Epidermal melanocyte (primary cell): ENCODE measurements at regions not wholly inside any gene's neighbourhood (a gene's known extent, or its start where the extent isn't known, plus 50 kb on each side); places are given as distances from the start of the nearest gene placed in this dataset.

Experiments used
- DNase-seq: peaks from one replicate; pipeline ENCODE4 v3.0.0; 2011; ENCODE audit warnings: low spot score; ENCODE audit not compliant: insufficient read length

DNA sequence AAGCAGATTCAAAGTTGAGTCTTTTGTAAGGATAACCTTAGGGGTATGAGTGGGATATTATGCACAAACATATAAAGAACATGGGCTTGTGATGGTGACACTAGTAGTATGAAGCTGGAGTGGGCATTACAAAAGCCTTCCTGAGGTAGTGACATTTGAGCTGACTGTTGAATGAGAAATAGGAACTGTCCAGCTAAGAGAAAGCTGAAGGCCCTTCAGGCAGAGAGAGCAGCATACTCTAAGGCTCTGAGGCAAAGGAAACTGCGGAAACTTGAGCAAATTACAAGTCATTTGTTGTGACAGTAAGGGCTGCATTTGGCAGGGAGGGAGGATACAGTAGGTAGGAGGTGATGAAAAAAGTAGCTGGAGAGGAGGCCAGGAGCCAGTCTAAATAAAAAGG is 190.7 kb upstream of the CD96 start:
- DNase-seq = no peak

DNA sequence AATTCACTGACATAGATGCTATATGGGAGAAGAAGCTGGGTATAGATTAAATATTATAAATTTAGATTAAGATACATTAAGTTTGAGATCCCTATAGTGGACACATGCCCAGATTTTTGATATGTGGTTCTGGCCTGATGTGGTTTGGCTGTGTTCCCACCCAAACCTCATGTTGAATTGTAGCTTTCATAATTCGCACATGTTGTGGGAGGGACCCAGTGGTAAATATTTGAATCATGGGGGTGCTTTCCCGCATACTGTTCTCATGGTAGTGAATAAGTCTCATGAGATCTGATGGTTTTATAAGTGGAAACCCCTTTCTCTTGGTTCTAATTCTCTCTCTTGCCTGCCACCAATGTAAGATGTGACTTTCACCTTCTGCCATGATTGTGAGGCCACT is 189.4 kb upstream of the CD96 start:
- DNase-seq = no peak

DNA sequence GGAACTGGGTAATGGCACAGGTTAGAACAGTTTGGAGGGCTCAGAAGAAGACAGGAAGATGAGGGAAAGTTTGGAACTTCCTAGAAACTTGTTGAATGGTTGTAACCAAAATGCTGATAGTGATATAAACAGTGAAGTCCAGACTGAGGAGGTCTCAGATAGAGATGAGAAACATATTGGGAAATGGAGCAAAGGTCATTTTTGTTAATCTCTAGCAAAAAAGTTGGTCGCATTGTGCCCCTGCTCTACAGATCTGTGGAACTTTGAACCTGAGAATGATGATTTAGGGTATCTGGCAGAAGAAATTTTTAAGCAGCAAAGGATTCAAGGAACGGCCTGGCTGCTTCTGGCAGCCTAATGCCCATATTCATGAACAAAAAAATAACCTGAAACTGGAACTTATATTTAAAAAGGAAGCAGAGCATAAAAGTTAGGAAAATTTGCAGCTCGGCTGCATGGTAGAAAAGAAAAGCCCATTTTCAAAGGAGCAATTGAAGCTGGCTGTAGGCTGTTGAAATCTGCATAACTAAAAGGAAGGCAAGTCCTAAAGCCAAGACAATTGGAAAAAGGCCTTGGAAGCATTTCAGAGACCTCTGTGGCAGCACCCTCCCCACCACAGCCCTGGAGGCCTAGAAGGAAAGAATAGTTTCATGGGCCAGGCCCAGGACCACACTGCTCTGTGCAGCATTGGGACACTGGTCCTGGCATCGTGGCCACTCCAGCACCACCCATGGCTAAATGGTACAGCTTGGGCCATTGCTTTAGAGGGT is 182.6 kb upstream of the CD96 start:
- no peak for DNase-seq

DNA sequence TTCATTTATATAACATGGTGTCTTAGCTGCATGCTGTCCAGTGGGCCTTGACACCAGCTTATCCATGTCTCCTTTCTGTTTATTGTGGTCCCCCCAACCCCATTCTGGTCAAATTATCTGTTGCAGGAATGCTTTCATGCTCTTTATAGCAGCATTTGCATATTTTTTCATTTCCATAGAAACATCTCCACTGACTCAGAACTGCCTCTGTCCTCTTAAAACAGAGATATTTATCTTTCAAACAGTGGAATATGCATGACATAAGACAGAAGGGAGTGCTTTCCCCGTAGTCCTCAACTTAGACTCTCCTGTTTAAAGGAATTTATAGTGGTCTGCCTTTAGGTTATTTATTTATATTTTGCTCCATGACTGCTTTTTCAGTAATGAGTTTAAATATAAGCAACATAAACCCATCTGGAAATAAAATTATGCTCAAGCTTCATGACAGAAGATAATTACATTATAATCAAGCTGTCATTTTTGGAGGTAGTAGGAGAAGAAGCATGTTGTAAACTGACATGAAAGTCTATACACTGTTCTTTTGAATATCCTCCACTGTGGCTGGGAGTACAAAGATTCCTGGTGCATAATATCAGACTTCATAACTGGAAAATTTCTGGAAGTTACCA is 179.5 kb upstream of the CD96 start:
- no peak for DNase-seq

DNA sequence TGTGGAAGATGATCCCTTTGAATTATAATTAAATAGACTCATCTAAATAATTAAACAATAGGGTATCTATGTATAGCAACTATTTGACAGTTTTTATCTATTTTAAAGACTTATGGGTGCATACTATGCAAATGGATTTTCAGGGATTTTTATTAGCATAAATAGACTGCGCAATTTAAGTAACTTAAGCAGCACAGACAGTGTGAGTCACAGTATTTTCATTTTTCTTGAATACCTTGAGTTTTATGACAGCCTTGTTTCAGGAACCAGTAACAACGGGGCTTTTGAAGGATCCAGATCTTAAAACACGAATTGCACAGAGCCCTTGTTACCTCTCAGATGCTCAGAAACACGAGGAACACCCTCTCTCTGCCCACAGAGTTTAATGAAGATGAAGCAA is 175.5 kb upstream of the CD96 start:
- no peak for DNase-seq

DNA sequence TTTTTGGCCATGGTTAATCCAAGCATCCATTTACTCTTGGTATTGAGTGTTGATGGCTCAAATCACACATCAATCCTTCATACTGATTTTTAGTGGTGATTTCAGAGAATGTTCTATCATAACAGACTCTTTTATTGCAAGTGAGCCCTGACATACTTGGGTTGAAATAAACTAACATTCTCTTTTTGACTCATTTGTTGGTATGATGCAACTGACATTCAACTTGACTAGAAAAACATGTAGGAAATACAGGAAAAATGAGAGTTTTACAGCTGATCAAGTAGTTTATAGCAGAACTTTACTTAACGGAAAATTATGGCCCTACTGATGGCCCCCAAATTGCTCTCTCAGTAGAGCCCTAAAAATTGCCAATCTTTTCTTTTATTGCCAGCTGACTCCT is 173.9 kb upstream of the CD96 start:
- no peak for DNase-seq

DNA sequence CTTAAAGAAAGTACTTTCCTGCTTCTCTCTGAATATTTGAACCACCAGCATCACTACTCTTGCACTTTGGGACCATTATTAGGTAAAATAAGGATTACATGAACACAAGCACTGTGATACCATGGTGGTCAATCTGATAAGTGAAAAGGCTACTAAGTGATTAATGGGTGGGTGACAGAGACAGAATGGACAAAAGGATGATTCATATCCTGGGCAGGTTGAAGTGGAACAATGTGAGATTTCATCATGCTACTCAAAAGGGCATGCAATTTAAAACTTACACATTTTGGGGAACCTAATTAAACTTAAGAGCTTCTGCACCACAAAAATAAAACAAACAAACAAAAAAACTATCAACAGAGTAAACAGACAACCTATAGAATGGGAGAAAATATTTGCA is 172.0 kb upstream of the CD96 start:
- no peak for DNase-seq

DNA sequence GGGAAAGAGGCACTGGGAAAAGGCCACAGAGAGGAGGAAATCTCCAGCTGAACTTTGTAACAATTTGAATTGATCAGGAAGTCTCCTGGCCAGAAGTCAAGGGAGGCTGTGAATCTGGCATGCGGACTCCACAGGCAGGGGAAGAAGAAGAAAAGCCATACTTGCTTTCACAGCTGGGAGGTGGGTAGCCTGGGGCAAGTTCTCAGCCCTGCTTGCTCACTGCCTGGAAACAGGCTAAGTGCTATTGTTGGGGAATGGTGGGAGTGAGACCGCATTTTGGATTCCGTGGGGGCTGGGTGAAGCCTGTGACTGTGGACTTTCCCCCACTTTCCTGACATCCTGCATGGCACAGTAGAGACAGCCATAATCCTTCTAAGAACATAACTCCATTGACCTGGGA is 168.8 kb upstream of the CD96 start:
- no peak for DNase-seq

DNA sequence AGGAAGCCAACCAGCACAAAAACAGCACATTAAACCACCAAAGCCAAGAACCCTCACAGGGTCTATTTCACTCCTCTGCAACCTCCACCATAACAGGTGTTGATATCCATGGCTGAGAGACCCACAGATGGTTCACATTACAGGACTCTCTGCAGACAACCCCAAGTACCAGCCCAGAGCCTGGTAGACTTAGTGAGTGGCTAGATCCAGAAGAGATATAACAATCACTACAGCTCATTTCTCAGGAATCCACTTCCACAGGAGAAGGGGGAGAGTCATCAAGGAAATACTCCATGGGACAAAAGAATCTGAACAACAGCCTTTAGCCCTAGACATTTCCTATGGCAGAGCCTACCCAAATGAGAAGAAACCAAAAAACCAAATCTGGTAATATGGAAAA is 168.1 kb upstream of the CD96 start:
- no peak for DNase-seq

DNA sequence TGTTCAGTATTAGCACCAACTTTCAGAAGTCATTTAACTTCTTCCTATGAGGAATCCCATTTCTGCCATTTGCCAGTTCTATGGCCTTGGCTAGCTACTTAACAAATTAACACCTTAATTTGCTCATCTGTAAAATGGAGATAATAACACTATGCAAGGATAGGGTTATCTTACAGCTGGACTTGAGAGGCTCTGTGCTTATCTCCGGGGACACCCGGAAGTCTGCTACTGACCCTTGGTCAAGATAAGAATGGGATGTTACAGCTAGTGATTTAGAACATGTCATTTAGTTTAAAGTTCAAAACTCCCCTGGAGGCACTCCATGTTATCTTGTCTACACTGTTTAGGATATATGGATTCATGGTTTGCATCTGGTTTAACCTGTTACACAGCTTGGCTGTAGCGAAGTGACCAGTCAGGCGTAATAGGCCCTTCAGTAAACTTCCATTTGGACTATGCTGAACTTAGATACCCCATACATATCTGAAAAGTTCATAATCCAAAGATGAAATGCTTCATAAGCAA is 156.0 kb upstream of the CD96 start:
- no peak for DNase-seq

DNA sequence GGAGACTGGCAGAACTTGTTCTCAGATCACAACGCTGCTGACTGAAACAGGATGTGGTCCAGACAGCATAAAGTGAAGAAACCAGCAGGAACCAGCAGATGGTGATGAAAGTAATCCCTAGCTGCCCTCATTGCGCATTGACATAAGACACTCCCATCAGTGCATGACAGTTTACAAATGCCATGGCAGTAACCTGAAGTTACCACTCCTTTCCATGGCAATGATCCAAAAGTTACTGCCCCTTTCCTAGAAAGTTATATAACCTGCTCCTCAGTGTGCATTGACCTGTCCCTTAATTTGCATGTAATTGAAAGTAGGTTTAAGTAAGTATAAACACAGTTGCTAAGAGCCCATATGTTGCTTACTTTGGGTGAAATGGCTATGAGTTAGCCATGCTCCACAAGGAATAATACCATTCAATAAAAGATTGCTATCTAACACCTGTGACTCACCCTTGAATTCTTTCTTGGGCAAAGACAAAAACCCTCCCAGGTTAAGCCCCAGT is 149.1 kb upstream of the CD96 start:
- no peak for DNase-seq

DNA sequence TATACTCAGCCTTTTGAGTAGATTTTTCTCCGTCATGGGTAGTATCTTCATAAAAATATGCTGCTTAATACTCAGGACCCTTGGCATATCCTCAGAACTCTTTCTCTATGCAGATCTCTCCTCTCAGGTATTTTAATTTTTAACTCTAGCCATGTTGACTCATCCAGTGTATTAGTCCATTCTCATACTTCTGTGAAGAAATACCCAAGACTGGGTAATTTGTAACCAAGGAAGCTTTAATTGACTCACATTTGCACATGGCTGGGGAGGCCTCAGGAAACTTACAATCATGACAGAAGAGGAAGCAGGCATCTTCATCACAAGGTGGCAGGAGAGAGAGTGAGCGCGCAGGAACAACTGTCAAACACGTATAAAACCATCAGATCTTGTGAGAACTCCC is 129.3 kb upstream of the CD96 start:
- no peak for DNase-seq

DNA sequence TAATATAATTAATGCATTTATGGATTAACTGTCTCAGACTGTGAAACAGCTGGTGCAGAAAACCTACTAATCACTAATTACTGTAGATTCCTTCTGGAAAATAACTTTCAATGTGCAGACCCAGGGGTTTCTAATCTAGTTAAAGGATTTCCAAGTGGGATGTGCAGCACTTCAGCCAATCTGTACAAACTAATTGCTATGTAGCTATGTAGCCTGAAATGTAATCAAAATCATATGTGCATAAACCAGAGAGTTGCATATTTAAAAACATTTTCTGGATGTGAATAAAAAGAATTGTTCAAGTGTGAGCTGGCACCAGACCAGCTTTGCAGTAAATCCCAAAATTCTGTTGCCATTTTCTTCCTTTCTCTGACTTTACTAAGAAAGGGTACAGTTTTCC is 127.5 kb upstream of the CD96 start:
- no peak for DNase-seq

DNA sequence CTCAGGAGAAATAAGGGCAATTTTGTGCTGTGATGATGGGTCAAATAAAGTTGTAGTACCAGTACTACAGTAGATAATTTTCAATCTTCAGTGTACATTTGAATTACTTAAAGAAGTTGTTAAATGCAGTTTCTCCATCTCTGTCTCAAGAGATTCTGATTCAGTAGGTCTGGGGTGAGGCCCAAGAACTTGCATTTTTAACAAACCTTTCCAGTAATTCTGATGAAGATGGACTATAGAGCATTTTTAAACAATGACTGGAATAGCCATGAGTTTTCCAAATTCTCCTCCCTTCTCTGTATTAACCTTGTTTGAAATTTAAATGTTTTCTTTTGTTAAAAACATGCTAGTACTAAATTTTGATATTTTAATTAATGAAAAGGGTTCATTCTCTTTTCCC is 127.0 kb upstream of the CD96 start:
- no peak for DNase-seq

DNA sequence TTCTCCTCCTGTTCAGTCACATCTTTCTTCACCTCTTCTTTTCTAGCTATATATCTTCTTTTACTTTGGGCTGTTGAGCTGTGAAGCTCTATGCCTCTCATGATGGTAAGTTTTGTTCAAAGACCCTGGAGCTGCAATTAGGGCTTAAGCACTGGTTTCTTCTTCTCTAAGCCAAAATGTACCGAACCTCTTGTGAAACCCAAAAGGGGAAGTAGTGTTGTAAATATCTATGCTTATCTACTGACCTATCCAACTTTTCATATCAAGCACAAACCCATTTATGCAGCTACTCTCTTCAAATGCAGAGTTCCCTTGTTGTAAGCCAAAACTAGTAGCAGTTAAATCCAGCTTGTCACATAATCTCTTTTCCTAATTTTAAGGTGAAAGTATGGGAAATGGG is 123.6 kb upstream of the CD96 start:
- DNase-seq = no peak

DNA sequence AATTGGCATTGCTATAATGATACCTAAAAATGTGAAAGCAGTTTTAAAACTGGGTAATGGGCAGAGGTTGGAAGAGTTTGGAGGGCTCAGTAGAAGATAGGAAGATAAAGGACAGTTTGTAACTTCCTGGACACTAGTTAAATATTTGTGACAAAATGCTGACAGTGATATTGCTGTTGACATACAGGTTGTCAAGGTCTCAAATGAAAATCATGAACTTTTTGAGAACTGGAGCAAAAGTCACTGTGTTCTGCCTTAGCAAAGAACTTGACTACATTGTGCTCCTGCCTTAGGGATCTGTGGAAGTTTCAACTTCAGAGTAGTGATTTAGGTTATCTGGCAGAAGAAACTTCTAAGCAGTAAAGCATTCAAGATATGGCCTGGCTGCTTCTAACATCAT is 113.7 kb upstream of the CD96 start:
- no peak for DNase-seq

DNA sequence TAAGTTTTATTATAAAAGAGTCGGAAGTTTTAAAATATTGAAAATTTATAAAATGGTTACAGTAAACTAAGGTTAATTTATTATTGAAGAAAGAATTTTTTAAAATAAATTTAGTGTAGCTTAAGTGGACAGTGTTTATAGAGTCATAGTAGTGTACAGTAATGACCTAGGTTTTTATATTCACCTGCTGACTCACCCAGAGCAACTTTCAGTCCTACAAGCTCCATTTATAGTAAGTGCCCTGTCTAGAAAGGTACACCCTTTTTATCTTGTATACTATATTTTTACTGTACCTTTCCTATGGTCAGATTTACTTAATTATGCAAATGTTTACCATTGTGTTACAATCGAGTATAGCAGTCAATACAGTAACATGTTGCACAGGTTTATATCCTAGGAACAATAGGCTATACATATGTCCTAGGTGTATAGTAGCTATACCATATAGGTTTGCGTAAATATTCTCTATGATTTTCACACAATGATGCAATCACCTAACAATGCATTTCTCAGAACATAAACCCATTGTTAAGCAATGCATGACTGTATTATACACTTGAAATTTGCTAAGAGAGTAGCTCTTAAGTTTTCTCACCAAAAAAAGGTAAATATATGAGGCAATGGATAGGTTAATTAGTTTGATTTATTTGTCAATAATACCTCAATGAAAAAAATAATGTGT is 106.9 kb upstream of the CD96 start:
- no peak for DNase-seq

DNA sequence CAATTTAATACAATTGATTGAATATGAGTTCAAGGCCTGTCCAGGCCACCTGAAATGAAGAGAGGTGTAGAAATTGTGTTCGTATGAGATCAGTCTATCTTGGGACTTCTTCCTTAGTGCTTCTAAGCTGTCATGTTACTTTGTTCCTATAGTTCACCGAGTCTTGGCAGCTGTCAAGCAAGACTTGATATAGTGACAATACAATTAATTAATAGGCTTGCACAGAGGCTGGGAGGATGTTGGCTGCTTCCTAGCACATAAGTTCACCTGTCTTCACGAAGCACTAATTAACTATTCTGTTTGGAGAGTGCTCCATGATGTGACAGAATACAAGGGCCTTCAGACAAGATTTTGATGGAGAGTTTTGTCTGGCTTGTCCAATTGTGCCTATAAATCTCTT is 103.7 kb upstream of the CD96 start:
- DNase-seq = no peak

DNA sequence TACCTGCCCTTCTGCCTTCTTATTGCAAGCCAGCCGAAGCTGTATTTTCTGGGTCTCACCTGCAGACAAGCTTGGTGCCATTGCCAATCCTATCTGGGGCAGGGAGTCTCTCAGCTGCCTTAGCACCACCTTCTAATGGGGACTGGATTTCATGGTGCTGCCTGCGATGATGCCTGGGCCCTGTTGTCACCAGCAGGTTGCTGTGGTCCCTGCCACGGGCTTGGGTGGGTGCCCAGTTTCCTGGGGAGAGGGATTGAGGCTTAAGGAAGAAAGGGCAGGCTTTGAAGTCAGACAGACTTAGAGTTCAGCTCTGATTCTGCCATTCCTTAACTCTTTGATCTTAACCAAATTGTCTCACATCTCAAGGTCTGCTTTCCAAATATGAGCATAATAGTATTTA is 87.4 kb upstream of the CD96 start:
- DNase-seq = no peak

DNA sequence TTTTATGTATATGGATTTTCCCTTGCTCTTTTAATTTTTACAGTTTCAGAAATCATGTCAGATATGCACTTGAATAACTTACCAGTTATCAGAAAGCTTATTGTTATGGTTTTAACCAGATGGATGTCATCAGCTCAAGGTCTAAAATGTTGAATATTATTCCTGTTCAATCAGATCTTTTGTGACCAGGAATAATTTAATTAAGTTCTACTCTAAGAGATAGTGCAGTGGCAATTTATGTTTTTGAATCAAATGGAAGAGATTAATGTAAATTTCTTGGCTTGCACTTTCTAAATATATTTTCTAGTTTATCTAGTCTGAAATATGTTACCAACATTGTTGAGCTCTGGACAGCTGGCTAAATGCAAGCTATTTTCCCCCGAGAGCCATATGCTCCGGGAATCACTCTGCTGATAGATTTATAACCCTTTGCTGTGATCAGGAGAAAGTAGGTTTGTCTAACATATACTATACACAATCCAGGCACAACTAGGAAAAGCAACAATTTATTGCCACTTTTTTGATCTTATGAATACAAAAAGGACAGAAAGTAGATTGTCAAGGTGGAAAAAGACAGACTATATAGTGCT is 76.8 kb upstream of the CD96 start:
- DNase-seq = no peak

DNA sequence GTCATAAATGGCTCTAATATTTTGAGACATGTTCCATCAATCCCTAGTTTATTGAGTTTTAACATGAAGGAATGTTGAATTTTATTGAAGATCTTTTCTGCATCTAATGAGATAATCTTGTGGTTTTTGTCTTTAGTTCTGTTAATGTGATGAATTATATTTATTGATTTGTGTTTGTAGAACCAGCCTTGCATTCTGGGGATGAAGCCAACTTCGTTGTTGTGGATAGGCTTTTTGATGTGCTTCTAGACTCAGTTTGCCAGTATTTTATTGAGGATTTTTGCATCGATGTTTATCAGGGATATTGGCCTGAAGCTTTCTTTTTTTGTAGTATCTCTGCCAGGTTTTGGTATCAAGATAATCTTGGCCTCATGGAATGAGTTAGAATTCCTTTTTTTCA is 72.0 kb upstream of the CD96 start:
- no peak for DNase-seq

DNA sequence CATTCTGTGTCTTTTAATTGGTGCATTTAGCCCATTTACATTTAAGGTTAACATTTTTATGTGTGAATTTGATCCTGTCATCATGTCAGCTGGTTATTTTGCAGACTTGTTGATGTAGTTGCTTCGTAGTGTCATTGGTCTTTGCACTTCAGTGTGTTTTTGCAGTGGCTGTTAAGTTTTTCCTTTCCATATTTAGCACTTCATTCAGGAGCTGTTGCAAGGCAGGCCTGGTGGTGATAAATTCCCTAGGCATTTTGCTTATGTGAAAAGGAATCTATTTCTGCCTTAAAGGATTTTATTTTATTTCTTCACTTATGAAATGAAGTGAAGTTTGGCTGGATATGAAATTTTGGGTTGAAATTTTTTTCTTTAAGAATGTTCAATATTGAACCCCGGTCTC is 70.2 kb upstream of the CD96 start:
- no peak for DNase-seq
